ENCODE measurements at regions not wholly inside any gene's neighbourhood (a gene's known extent, or its start where the extent isn't known, plus 50 kb on each side); places are given as distances from the start of the nearest gene placed in this dataset.
"Not testable (repeated sequence)": the region's sequence is repeated elsewhere in the genome, so short reads cannot be mapped to it uniquely, and the experiment has no call there.

DNA sequence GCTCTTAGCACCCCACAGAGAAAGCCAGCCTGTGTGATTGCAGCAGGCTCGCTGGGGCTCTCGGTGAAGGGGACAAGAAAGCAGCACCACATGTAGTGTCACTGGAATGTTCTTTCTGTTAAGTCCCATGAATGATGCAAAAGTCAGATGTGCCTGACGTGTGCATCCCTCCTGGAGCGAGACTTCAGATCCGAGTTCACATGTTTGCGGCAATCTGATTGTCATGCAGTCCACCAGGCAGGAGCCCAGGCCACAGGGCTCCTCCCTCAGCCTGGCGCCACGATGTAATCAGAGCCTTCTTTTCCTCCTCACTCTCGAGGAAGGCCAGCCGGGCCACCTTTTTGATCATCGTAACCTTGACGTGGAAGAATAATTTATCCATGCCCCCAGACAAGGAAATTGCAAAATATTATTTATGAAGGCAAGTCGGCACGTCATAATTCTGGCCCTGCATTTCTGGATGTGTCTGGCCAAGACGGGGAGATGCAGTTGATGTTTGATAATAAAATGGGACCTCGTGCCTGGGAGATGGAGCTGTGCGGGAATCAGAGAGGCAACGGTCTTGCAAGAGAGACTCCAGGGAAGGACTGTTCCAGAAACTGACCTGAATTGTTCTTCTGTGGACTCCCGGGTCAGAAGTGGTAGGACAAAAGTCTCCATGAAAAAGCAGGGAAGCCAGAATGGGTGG, 214.6 kb downstream of the PHETA1 start:
- no peak for DNase-seq (ENCODE audit: low read depth)

DNA sequence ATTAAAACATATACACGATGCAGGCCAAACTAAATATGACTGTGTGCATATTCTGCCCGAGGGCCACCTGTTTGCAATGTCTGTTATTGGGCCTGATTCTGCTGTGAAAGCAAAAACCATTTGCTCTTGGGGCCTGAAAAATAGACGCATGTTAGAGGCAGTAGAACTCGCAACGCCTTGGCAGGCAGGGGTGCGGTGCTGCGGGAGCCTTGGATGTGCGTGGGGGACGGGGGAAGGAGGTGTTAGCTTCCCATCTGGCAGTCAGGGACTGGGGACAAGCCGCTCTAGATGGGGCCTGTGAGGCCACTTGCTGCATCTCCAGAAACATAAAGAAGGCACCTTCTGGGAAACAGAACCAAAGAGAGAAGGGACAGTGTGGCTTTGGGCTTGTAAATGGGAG, 216.3 kb downstream of the PHETA1 start:
- DNase-seq (ENCODE audit: low read depth): no peak

DNA sequence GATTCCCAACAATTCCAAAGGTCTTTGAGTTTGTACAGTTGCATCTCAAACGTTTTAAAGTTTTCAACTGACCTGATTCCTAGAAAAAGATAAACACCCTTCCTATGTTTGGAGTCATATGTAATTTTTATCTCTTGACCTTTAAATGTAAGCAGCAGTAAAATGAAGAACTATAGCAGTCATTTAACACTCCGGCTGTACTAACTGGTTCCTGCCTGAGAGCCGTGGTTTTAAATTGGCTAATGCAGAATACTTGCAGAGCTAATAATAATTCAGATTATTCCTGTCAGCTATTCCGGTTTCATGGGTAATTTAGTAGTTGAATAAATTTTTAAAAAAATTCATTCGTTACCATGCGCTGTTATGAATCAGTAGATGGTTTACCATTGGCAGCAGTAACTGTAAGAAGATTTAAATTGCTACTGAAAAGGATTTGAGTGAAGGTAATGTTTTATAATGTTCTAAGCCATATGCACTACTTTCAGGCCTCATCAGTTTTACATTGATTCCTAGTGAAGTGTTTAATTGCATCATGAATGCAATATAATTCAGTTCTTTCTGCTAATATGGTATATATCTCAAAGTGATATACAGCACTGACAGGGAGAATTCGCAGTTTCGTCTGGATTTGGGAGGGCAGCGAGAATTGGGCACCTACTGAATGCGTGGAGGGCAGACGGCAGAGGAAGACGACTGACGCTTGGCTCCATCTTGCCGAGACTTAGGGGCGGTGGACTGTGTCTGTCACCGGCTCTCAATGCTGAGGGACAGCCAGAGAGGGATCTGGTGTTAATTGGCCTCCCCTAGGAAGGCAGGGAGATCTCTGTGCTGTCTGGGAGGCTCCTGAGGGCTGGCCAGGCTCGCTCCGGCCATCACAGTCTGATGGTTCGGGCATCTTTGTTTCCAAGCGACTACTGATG, 217.7 kb downstream of the PHETA1 start:
- no peak for DNase-seq (ENCODE audit: low read depth)

DNA sequence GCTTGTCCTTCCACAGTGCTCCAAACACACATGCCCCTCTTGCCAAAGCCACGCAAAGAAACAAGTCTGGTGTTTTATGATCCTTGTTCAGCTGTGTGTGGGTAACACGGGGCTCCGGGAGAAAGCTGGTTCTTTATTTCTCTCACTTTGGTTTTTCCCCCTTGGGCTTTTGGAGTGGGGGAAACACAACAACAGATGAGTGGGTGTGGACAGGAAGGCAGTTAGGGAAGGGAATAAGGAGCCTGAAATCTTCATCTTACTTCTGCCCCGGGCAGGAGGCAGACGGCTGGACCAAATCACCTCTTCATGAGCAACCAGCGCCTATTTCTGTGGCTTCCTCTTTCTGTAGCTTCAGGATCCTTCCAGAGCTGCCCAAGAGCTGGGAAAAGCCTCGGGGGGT, 218.5 kb downstream of the PHETA1 start:
- DNase-seq (ENCODE audit: low read depth): no peak

DNA sequence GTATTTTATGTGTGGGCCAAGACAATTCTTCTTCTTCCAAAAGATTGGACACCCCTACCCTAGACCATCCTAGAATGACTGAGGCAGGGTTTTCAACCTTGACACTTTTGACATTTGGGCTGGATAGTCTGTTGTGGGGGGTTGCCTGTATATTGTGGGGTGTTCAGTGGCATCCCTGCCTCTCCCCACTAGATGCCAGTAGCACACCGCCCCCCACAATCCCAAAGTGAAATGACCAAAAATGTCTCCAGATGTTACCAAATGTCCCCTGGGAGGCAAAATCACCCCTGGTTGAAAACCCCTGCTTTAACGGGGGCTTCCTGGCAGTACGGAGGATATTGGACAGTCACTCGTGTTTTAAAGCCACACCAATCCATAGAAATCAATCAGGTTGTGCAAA, 219.6 kb downstream of the PHETA1 start:
- no peak for DNase-seq (ENCODE audit: low read depth)

DNA sequence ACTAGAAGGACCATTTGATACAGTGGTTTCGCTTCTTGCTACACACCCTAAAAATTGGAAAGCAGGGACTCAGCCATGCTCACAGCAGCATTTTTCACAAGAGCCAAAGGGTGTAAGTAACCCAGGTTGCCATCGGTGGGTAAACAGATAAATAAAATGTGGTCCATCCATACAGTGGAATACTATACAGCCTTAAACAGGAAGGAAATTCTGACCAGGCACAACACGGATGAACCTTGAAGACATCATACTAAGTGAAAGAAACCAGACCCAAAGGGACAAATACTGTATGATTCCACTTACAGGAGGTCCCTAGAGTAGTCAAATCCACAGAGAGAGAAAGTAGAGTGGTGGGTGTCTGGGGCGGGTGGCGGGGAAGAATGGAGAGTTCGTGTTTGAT, 220.9 kb downstream of the PHETA1 start:
- no peak for DNase-seq (ENCODE audit: low read depth)

DNA sequence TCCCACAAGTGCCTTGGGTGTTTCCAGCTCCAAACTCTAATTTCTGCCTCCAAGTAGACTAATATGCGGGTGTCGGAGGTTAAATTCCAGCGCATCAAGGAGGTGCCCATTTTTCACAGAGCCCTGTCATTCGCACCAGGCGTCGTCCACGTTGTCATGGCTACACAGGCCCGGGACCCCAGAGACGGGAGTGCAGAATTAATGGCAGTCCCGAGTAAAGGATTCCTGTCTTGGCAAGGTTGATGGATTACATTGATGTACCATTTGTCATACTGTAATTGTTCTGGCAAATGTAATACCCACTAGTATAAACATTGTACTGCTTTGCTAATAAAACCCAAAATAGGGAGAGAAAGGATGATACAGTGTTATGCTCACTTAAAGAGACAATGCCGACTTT, 222.9 kb upstream of the MYL2 start:
- DNase-seq (ENCODE audit: low read depth): no peak

DNA sequence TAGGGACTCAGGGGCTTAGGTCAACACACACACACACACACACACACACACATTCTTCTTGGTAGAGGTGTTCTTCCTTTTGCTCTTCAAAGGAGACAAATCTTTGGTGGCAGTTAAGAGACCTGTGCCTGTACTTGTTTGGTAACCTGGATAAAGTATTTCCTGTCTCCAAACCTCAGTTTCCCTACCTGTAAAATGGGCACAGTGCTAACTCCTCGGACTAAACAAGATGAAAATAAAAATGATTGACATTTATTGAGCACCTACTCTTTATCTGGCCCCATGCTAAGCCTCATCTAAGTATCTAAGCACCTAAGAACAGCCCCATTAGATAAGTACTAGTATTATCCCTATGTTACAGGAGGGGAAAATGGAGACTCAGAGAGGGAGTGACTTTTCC, 220.8 kb upstream of the MYL2 start:
- no peak for DNase-seq (ENCODE audit: low read depth)

DNA sequence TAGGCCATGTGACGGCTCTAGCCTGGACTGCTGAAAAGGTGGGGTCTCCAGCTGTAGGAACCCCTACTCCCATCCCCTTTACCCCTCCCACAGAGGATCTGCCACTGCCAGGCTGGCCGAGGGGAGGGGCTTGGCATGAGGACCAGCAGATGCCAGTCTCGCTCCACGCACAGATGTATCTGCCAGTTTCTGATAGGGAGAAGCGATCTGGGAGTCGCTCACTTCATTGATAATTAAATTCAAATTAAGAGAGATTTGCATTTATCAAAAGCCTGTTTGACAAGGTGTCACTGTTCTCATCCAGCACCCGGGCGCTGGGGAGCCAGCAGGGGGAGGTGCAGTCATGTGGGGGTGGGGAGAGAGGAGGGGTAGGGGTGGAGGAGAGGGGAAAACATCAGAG, 217.6 kb upstream of the MYL2 start:
- DNase-seq (ENCODE audit: low read depth): no peak

DNA sequence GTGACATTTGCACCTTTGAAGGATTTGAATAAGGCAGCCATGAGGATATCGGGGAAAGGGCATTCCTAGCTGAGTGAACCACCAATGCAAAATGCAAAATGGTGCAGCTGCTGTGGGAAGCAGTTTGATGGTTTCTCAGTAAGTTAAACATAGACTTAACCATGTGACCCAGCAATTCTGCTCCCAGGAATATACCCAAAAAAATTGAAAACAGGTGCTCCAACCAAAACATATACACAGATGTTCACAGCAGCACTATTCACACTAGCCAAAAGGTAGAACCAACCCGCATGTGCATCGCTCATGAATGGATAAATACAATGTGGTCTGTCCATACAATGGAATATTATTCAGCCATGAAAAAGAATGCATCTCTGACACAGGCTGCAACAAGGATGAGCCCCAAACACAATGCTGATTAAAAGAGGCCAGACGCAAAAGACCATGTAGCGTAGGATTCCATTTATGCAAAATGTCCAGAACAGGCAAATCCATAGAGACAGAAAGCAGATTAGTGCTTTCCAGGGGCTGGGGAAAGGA, 215.0 kb upstream of the MYL2 start:
- DNase-seq (ENCODE audit: low read depth): no peak

DNA sequence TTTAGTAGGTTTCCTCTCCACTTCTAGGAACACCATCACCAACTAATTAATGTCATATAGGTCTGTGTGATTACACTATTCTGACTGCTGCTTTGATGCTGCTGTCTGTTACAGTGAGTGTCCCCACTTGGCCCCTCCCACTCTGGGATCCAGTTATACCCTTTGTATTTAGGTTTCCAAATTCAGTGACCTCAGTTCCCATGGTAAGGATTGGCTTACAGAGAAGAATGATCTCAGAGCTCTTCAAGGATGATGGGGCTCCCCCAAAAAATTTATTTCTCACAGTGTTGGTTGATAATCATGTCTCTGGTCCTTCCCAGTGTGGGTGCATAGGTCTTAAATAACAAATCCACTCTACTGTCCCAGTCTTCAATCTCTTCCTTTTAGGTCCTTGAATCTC, 210.0 kb upstream of the MYL2 start:
- no peak for DNase-seq (ENCODE audit: low read depth)

DNA sequence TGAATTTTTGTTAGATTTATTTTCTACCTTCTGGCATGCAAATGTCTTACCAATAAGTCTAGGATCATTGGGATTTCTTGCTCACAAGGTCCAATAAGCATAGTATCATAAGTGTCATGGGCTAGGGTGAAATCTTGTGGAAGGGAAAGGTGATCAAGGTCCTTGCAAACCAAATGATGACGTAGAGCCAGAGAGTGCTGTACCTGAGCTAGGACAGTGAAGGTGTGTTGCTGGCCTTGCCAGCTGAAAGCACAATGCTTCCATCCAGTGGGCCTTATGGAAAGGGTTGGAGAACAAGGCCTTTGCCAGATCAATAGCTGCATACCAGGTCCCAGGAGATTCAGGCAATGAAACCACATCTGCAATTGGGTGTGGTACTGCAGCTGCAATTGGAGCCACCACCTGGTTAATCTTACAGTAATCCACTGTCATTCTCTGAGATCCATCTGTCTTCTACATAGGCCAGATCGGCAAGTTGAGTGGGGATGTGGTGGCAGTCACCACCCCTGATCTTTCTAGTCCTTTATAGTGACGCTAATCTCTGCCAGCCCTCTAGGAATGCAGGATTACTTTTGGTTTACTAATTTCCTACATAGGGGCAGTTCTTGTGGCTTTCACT, 208.9 kb upstream of the MYL2 start:
- no peak for DNase-seq (ENCODE audit: low read depth)

DNA sequence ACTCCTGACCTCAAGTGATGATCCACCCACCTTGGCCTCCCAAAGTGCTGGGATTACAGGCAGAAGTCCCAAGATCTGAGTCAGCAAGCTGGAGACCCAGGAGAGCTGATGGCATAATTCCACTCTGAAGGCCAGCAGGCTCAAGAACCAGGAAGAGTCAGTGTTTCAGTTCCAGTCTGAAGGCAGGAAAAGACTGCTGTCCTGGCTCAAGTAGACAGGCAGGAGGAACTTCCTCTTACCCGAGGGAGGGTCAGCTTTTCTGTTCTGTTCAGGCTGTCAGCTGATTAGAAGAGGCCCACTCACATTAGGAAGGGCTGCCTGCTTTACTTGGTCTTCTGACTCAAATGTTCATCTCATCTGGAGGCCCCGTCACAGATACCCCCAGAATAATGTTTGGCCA, 206.0 kb upstream of the MYL2 start:
- DNase-seq (ENCODE audit: low read depth): no peak

DNA sequence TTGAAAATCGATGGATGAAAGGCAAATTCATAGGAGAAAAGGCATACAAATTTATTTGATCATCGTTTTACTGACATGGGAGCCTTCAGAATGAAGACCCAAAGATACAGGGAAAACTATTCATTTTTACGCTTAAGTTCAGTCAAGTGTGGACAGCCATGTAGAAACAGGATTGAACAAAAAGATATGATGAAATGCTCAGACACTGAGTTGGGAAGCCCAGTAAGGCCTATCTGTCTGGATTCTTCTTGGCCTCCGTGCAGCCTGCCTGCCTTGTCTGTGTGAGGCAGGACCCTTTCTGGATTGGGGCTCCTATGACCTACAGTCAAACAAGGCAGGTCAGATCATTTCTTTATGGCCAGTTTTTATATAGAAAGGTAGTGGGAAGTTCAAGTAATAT, 203.8 kb upstream of the MYL2 start:
- DNase-seq (ENCODE audit: low read depth): no peak

DNA sequence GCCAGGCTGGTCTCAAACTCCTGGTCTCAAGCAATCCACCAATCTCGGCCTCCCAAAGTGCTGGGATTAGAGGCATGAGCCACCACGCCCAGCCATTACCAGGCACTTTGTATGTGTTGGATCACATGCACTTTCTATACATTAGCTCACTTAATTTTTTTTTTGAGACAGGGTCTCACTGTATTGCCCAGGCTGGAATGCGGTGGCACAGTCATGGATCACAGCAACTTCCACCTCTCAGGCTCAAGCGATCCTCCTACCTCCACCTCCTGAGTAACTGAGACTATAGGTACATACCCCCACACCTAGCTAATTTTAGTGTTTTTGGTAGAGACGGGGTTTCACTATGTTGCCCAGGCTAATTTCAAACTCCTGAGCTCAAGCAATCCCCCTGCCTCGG, 203.0 kb upstream of the MYL2 start:
- DNase-seq (ENCODE audit: low read depth): no peak

DNA sequence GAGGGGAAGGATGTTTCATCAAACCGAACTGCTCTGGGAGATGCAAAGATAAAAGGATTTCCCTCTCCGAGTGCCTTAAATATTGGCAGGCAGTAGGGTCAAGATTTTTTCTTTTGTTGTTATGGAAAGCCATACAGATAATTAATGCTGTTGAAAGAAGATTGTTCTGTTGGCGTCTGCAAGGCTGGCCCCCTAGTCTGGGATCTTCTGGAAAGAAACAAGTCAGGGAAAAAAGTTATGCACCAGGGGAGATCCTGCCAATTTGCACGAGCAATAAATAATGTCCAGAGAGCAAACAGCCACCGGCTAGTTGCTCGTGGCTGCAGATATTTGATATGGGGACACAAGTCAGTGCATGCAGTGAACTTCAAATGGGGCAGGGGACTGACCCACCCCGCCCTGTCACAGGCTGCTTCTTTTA, 202.1 kb upstream of the MYL2 start:
- no peak for DNase-seq (ENCODE audit: low read depth)

DNA sequence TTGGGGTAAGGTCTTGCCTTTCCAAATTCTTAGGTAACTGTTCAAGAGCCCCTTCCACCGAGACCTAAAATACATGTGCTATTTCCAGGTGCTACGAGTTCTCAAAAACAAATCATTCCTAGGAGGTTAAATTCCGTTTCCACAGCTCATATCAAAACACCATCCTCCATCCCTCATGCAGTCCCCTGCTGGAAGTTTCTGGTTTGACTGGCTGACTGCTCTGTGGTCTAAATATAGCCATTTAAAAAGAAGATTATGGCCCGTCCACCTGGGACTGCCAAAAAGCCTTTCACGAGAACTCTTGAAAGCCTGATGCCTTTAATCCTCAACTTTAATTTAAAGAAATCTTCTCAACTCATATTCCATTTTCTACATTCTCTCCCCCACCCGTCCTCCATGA, 201.5 kb upstream of the MYL2 start:
- no peak for DNase-seq (ENCODE audit: low read depth)

DNA sequence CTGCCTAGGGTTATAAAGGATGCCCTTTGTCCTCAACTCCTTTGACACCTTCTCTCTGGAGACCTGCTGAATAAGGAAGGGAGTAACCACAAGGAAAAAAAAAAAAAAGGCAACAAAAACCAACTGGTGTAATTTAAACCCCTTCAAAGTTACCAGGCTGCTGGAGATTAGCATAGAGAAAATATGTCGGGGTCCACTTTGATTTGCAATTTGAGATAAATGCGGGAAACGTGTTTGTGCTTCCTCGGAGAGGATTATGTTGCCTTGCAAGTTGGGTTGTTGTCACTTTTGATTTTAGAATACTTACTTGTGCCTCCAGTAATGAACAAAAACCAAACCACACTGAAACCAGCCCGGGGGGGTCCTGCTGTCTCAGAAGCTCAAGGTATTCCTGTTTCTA, 200.2 kb upstream of the MYL2 start:
- no peak for DNase-seq (ENCODE audit: low read depth)

DNA sequence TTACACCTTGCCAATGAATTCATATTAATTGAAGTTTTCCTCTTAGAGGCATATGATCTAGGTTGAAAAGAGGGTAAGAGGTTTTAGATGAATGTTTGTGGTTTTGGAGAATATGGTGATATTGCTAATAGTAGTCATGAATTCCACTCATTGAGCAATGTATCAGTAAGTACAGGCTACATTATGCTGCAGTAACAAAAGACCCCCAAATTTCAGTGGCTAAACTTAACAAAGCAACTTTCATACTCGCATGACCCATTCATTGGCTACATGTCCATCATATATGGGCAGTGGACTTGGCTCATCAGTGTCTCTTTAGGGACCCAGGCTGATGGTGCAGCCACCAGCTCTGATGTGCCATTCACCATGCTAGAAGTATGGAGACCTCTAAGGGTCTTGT, 196.6 kb upstream of the MYL2 start:
- no peak for DNase-seq (ENCODE audit: low read depth)

DNA sequence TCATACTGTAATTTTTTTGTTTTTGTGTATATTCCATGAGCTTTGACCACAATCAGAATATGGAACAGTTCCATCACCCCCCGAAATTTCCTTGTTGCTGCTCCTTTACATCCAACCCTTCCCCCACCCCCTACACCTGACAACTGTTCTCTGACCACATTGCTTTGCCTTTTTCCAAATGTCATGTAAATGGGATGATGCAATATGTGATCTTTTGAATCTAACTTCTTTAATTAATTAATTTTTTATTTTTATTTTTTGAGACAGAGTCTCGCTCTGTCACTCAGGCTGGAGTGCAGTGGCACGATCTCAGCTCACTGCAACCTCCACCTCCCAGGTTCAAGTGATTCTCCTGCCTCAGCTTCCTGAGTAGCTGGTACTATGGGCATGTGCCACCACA, 192.9 kb upstream of the MYL2 start:
- DNase-seq (ENCODE audit: low read depth): not testable (repeated sequence)

DNA sequence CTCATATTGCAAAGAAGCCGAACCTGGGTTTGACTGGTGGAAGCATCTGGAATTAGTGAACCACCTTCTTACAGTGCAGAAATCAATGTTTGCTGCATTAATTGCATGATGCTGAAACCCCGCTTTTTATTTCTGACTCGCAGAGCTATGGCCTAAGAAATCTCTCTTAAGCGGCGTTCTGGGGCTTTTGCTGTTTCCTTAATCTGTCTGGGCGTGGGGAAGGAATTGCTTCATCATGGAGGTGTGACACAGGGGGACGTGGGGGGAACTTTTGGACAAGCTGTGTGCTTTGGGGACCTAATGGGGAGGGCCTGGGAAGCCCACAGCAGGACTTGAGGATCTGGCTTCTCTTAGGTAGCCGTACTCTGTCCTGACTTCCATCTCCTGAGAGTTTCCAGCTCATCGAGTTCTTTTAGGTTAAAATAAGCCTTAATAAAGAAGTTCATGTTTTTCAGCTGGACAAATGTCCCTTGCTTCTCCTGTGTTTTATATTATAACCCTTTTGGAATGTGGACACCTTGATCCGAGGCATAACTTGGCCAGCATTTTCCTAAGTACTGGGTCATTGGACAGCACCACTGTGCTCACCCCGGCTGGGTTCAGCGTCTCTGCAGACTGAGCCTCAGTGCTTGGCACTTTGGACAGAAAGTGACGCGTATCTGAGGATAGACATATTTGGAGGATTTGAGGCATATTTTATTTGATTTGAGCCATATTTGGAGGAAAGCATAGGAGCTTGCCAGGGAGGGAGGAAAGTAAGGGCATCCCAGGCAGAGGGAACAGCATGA, 192.1 kb upstream of the MYL2 start:
- DNase-seq (ENCODE audit: low read depth): no peak

DNA sequence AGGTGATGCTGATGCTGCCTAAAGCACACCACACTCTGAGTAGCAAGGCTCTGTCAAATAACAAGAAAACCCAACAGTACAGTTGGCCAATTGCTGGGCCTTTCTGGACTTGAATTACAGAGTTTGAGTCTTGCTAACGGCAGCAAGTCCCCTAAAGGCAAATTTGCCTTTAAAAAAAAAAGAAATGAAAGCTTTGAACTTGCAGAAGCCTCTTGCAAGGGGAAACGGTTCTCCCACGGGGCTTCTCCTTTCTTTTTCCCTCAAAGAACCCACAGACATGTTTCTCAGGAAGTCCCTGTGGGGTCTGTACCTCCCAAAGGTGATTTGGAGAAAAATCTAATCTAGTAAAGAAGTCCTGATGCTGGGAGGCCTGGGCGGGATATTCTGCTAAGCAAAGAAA, 191.3 kb upstream of the MYL2 start:
- DNase-seq (ENCODE audit: low read depth): no peak

Data from RPMI7951 (cell line).